Heart left ventricle (tissue), 16 donors: ENCODE measurements at regions not wholly inside any gene's neighbourhood (a gene's known extent, or its start where the extent isn't known, plus 50 kb on each side); places are given as distances from the start of the nearest gene placed in this dataset.
"Not testable (repeated sequence)": the region's sequence is repeated elsewhere in the genome, so short reads cannot be mapped to it uniquely, and the experiment has no call there.

Source experiments
- ATAC-seq, 4 donors: fragments of 200-7000 bp; cut with Tn5 transposase; one replicate each; pipeline ENCODE4 v1.9.1; 2020 to 2022; ENCODE audit warnings: moderate library complexity in 4 of 4, mild to moderate bottlenecking in 3 of 4, moderate number of reproducible peaks in 1 of 4
- DNase-seq, 5 donors: peaks; one replicate each; pipeline ENCODE4 v3.0.0-alpha.2; 2020
- H3K27ac ChIP-seq, 12 donors: fragments of 200-600 bp; sonication (generic) in 4 of 12; one replicate each; pipeline versions ENCODE4 v1.5.0 to v1.8.0; 2016 to 2022; ENCODE audit warnings: mild to moderate bottlenecking in 2 of 12
- H3K27me3 ChIP-seq, 9 donors: fragments of 200-600 bp; sonication (generic) in 2 of 9; one replicate each; pipeline versions ENCODE4 v1.5.1 to v1.8.0; 2016 to 2022; ENCODE audit warnings: mild to moderate bottlenecking in 3 of 9
- H3K36me3 ChIP-seq, 9 donors: fragments of 200-600 bp; sonication (generic) in 2 of 9; one replicate each; pipeline versions ENCODE4 v1.5.0 to v1.8.0; 2018 to 2022; ENCODE audit warnings: mild to moderate bottlenecking in 2 of 9
- H3K4me1 ChIP-seq, 12 donors: fragments of 200-600 bp; sonication (generic) in 4 of 12; one replicate each; pipeline versions ENCODE4 v1.5.0 to v1.8.0; 2016 to 2022; ENCODE audit warnings: mild to moderate bottlenecking in 3 of 12
- H3K4me3 ChIP-seq, 12 donors: fragments of 200-600 bp; sonication (generic) in 4 of 12; one replicate each; pipeline versions ENCODE4 v1.5.0 to v1.8.0; 2017 to 2022; ENCODE audit warnings: mild to moderate bottlenecking in 9 of 12, moderate library complexity in 4 of 12
- H3K9me3 ChIP-seq, 12 donors: fragments of 200-600 bp; sonication (generic) in 4 of 12; one replicate each; pipeline versions ENCODE4 v1.5.0 to v1.8.0; 2016 to 2022; ENCODE audit warnings: mild to moderate bottlenecking in 1 of 12
- POLR2A ChIP-seq, 2 donors: fragments of 450-650 bp; IDR thresholded peaks; one replicate each; pipeline ENCODE4 v1.6.1; 2017; ENCODE audit warnings: antibody characterized with exemption in 2 of 2, mild to moderate bottlenecking in 2 of 2, moderate library complexity in 2 of 2
- WGBS, 4 donors: extraction: QIAGEN DNeasy Blood & Tissue Kit in 2 of 4; methylation state at CpG; one replicate each; pipeline versions ENCODE4 v1.1.5 to v1.1.7; 2013 to 2018; 5-methylcytosine and 5-hydroxymethylcytosine counted together
- intact Hi-C, 10 donors: fragments of 100-400 bp; cut with DNase I; formaldehyde crosslinking; loops; one replicate each; pipeline versions ENCODE4 v1.11.1 to v1.14.2; 2022
- TF ChIP-seq, protein P1 (sequence below), 12 donors: fragments of 200-600 bp; sonication (generic) in 4 of 12; IDR thresholded peaks; one replicate each; pipeline versions ENCODE4 v1.5.0 to v1.8.0; 2018 to 2022; ENCODE audit warnings: antibody characterized with exemption in 12 of 12, mild to moderate bottlenecking in 5 of 12
- donor health status: ischemic (EF 13 %, LVEDD 7.1; RV severe dilation, severe dysfunction).
- donor health status: healthy with polysubstance abuse.
- donor health status: DM: no; HTN: yes; CAD: no.
- donor health status: DM: no; HTN: no; CAD: no.
- donor health status: ischemic (EF 25% LVEDD 6.9; RV normal size, moderate dysfunction).
- donor health status: ischemic (EF 25% LVEDD 5.7; RV mildly dilated, moderate dysfunction).
- donor health status: healthy.
- donor health status: DM: yes; HTN: yes; CAD: no.
- donor health status: ischemic (EF 35%, LVEDD 5.7; RV mildly dilated, moderate dysfunction).
- donor health status: nonischemic (EF 11% LVEDD 7.7; RV severe dilation, severe dysfunction).
- donor health status: DM: yes; HTN: yes; CAD: no.
- donor health status: PGD.
- donor health status: ischemic (EF 29% LVEDD 5.4; RV normal size, mild dysfunction).
- donor health status: nonischemic (EF 23%, LVEDD 6.1; RV moderate dilation, normal function).

DNA sequence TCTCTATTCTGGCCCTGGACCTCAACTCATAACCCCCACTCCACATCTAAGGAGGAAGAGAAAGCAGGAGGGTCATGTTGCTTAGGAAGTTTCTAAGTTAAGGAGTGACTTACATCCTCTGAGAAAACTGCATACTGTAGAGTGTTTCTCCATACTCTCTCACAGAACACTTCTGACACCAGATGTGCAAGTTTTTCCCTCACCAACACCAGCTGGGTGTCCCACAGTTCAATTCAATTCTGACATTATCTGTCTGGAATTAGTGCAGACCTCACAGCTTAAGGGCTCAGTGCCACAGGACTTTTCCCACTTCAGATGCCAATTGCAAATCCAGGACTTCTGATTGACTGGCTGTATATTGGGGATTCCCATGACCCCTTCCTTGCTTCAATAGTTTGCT, 89.0 kb upstream of the SFRP2 start:
- intact Hi-C loops = no loop called here
- DNase-seq = no peak

GRCh38 chr4:153873741-153874140, 84.9 kb upstream of the SFRP2 start:
- DNase-seq (no peak), ATAC-seq (no peak)
- peaks cover 0 to 2% (median 0%) of the 10 kb centered on the region in 12 donors for H3K9me3 ChIP-seq
- H3K36me3 ChIP-seq = no peaks in the 10 kb centered on the region
- 87 to 100% (median 93%) methylated on average over 1 of the region's 1 CpG for WGBS, 4 donors
- TF ChIP-seq POLR2A (IDR thresholded peaks at IDR 0.05) = no peak
- TF ChIP-seq, protein P1, sequence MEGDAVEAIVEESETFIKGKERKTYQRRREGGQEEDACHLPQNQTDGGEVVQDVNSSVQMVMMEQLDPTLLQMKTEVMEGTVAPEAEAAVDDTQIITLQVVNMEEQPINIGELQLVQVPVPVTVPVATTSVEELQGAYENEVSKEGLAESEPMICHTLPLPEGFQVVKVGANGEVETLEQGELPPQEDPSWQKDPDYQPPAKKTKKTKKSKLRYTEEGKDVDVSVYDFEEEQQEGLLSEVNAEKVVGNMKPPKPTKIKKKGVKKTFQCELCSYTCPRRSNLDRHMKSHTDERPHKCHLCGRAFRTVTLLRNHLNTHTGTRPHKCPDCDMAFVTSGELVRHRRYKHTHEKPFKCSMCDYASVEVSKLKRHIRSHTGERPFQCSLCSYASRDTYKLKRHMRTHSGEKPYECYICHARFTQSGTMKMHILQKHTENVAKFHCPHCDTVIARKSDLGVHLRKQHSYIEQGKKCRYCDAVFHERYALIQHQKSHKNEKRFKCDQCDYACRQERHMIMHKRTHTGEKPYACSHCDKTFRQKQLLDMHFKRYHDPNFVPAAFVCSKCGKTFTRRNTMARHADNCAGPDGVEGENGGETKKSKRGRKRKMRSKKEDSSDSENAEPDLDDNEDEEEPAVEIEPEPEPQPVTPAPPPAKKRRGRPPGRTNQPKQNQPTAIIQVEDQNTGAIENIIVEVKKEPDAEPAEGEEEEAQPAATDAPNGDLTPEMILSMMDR (IDR thresholded peaks at IDR 0.05) = no peak
- H3K4me3 ChIP-seq = no peak overlapping the region
- no peaks in the 10 kb centered on the region for H3K27me3 ChIP-seq
- no peak overlapping the region for H3K27ac ChIP-seq
- intact Hi-C loops = no loop called here
- H3K4me1 ChIP-seq = no peaks in the 10 kb centered on the region

More for the DNA sequence above, 89.0 kb upstream of the SFRP2 start:
- no peak overlapping the region for H3K27ac ChIP-seq
- no peaks in the 10 kb centered on the region for H3K36me3 ChIP-seq
- H3K4me3 ChIP-seq = no peak overlapping the region
- H3K4me1 ChIP-seq = no peaks in the 10 kb centered on the region
- no peak for ATAC-seq
- H3K9me3 ChIP-seq = peaks cover 0 to 19% (median 5%) of the 10 kb centered on the region in 12 donors
- H3K27me3 ChIP-seq = no peaks in the 10 kb centered on the region
- TF ChIP-seq, protein P1 (IDR thresholded peaks at IDR 0.05) = no peak
- TF ChIP-seq POLR2A (IDR thresholded peaks at IDR 0.05) = no peak

GRCh38 chr4:153866766-153867165, 77.9 kb upstream of the SFRP2 start:
- WGBS, 4 donors = 81 to 90% (median 88%) methylated on average over 1 of the region's 1 CpG
- H3K27ac ChIP-seq, intact Hi-C loops, DNase-seq, ATAC-seq, H3K4me1 ChIP-seq, H3K4me3 ChIP-seq, H3K36me3 ChIP-seq, H3K27me3 ChIP-seq: not testable (repeated sequence)
- peaks cover 0 to 49% (median 34%) of the 10 kb centered on the region in 12 donors for H3K9me3 ChIP-seq

- no peak overlapping the region for H3K27ac ChIP-seq
- H3K4me3 ChIP-seq = no peak overlapping the region
- no peaks in the 10 kb centered on the region for H3K36me3 ChIP-seq
- 86 to 96% (median 90%) methylated on average over 1 of the region's 1 CpG for WGBS, 4 donors
- H3K4me1 ChIP-seq = peaks cover 0 to 4% (median 0%) of the 10 kb centered on the region in 12 donors
- ATAC-seq (no peak), DNase-seq (no peak)
- H3K9me3 ChIP-seq = peaks cover 0 to 24% (median 0%) of the 10 kb centered on the region in 12 donors
- intact Hi-C loops = no loop called here
- H3K27me3 ChIP-seq = no peaks in the 10 kb centered on the region
- no peak for TF ChIP-seq POLR2A (IDR thresholded peaks at IDR 0.05)
These were observed 63.6 kb upstream of the SFRP2 start for GRCh38 chr4:153852501-153852900.

- intact Hi-C loops = no loop called here
- TF ChIP-seq, protein P1 (IDR thresholded peaks at IDR 0.05) = no peak
- no peak for TF ChIP-seq POLR2A (IDR thresholded peaks at IDR 0.05)
- Histone ChIP-seq H3K4me3 (no peak overlapping the region), H3K4me1 (peaks cover 0 to 4% (median 0%) of the 10 kb centered on the region in 12 donors), H3K27me3 (no peaks in the 10 kb centered on the region), H3K9me3 (peaks cover 0 to 21% (median 0%) of the 10 kb centered on the region in 12 donors), H3K27ac (no peak overlapping the region), H3K36me3 (no peaks in the 10 kb centered on the region)
- 16 to 23% (median 21%) methylated on average over 2 of the region's 2 CpGs for WGBS, 4 donors
- DNase-seq = no peak
- peak in 3 of 4 donors; percentile 42 to 69 (median 43) for ATAC-seq
These were observed 61.8 kb upstream of the SFRP2 start for GRCh38 chr4:153850533-153851280.
